Ovary (tissue), 3 donors: ENCODE measurements at regions not wholly inside any gene's neighbourhood (a gene's known extent, or its start where the extent isn't known, plus 50 kb on each side); places are given as distances from the start of the nearest gene placed in this dataset.

Experiments used
- CTCF ChIP-seq, 3 donors: fragments of 450-650 bp in 2 of 3; fragments of 200-600 bp in 1 of 3; IDR thresholded peaks; one replicate each; pipeline versions ENCODE4 v1.5.1 to v1.8.0; 2016 to 2022; ENCODE audit warnings: antibody characterized with exemption in 3 of 3, mild to moderate bottlenecking in 1 of 3
- EP300 ChIP-seq: sonication (generic); formaldehyde crosslinking; IDR thresholded peaks from one replicate; pipeline ENCODE4 v1.6.1; 2017; ENCODE audit warnings: antibody characterized with exemption
- POLR2A ChIP-seq: fragments of 450-650 bp; IDR thresholded peaks from one replicate; pipeline ENCODE4 v1.6.1; 2017; ENCODE audit warnings: antibody characterized with exemption, mild to moderate bottlenecking, moderate library complexity
- donor health status: DM: no; HTN: no; CAD: no.

GRCh38 chr16:80197741-80198201, 343.0 kb upstream of the DYNLRB2 start:
- TF ChIP-seq POLR2A (no peak), CTCF (IDR thresholded peaks at IDR 0.05) (no peak), EP300 (no peak)
